AG10803 (cell line): ENCODE measurements at regions not wholly inside any gene's neighbourhood (a gene's known extent, or its start where the extent isn't known, plus 50 kb on each side); places are given as distances from the start of the nearest gene placed in this dataset.
"Not testable (repeated sequence)": the region's sequence is repeated elsewhere in the genome, so short reads cannot be mapped to it uniquely, and the experiment has no call there.

Source experiments
- DNase-seq: peaks from one replicate; pipeline ENCODE4 v3.0.0; 2010; ENCODE audit warnings: low read depth
- H3K4me3 ChIP-seq: 2 replicates; pipeline ENCODE4 v1.5.1; 2011; ENCODE audit warnings: mild to moderate bottlenecking, low read length, control low read depth
- CTCF ChIP-seq: conservative IDR thresholded peaks from 2 replicates; pipeline ENCODE4 v1.5.1; 2011; ENCODE audit warnings: mild to moderate bottlenecking, low read length, control low read depth, inconsistent platforms

- no peak for DNase-seq
- H3K4me3 ChIP-seq: no peak overlapping the region
- no peak for TF ChIP-seq CTCF
Observed at GRCh38 chr22:49455595-49455994, 372.1 kb downstream of the BRD1 start.

GRCh38 chr22:49454726-49455125 lies 372.9 kb downstream of the BRD1 start:
- DNase-seq: no peak
- TF ChIP-seq CTCF: no peak
- no peak overlapping the region for H3K4me3 ChIP-seq

GRCh38 chr22:49453771-49454170 lies 373.9 kb downstream of the BRD1 start:
- no peak for DNase-seq
- H3K4me3 ChIP-seq: no peak overlapping the region
- TF ChIP-seq CTCF: no peak

GRCh38 chr22:49453019-49453418 lies 374.7 kb downstream of the BRD1 start:
- H3K4me3 ChIP-seq: not testable (repeated sequence)

GRCh38 chr22:49452362-49452946 lies 375.2 kb downstream of the BRD1 start:
- no peak for DNase-seq
- H3K4me3 ChIP-seq: no peak overlapping the region
- no peak for TF ChIP-seq CTCF

More at GRCh38 chr22:49453019-49453418, 374.7 kb downstream of the BRD1 start:
- DNase-seq: not testable (repeated sequence)

GRCh38 chr22:49451070-49451840 lies 376.4 kb downstream of the BRD1 start:
- no peak for TF ChIP-seq CTCF
- DNase-seq: no peak
- H3K4me3 ChIP-seq: no peak overlapping the region

- TF ChIP-seq CTCF: no peak
- no peak for DNase-seq
- H3K4me3 ChIP-seq: no peak overlapping the region
Observed at GRCh38 chr22:49450498-49450897, 377.2 kb downstream of the BRD1 start.
